IMR-90 (cell line): ENCODE measurements at regions not wholly inside any gene's neighbourhood (a gene's known extent, or its start where the extent isn't known, plus 50 kb on each side); places are given as distances from the start of the nearest gene placed in this dataset.

Experiments used
- BHLHE40 ChIP-seq: fragments of 150-350 bp; IDR thresholded peaks from 2 replicates; pipeline ENCODE4 v1.6.1; 2016; ENCODE audit warnings: mild to moderate bottlenecking, low read depth, low read length
- CEBPB ChIP-seq: IDR thresholded peaks from 2 replicates; pipeline ENCODE4 v1.6.1; 2012; ENCODE audit warnings: low read depth, low read length, improper control_type of control experiment
- CHD1 ChIP-seq: IDR thresholded peaks from 2 replicates; pipeline ENCODE4 v1.6.1; 2012; ENCODE audit warnings: low read depth, low read length, improper control_type of control experiment
- CTCF ChIP-seq: conservative IDR thresholded peaks from 2 replicates; pipeline ENCODE4 v1.5.1; 2012; ENCODE audit warnings: mild to moderate bottlenecking, low read depth, low read length, improper control_type of control experiment
- MAFK ChIP-seq: IDR thresholded peaks from 2 replicates; pipeline ENCODE4 v1.6.1; 2012; ENCODE audit warnings: low read depth, low read length, improper control_type of control experiment
- MAZ ChIP-seq: IDR thresholded peaks from 2 replicates; pipeline ENCODE4 v1.6.1; 2012; ENCODE audit warnings: low read depth, mild to moderate bottlenecking, low read length, improper control_type of control experiment, moderate library complexity, borderline replicate concordance
- NFE2L2 ChIP-seq: fragments of 150-350 bp; IDR thresholded peaks from 2 replicates; pipeline ENCODE4 v1.6.1; 2016; ENCODE audit warnings: low read depth, mild to moderate bottlenecking, low read length
- POLR2A ChIP-seq: IDR thresholded peaks from 2 replicates; pipeline ENCODE4 v1.6.1; 2012; ENCODE audit warnings: mild to moderate bottlenecking, low read depth, low read length
- RAD21 ChIP-seq: IDR thresholded peaks from 2 replicates; pipeline ENCODE4 v1.6.1; 2012; ENCODE audit warnings: low read length, improper control_type of control experiment
- RCOR1 ChIP-seq: IDR thresholded peaks from 2 replicates; pipeline ENCODE4 v1.6.1; 2012; ENCODE audit warnings: mild to moderate bottlenecking, low read length, improper control_type of control experiment; ENCODE audit not compliant: insufficient replicate concordance
- RFX5 ChIP-seq: IDR thresholded peaks from 2 replicates; pipeline ENCODE4 v1.8.0; 2012; ENCODE audit warnings: low read depth, mild to moderate bottlenecking, low read length, moderate library complexity
- SMC3 ChIP-seq: fragments of 150-350 bp; IDR thresholded peaks from 2 replicates; pipeline ENCODE4 v1.6.1; 2016; ENCODE audit warnings: low read depth, mild to moderate bottlenecking, antibody characterized with exemption, low read length, moderate library complexity
- TF ChIP-seq, protein P1 (sequence below): fragments of 150-350 bp; IDR thresholded peaks from 2 replicates; pipeline ENCODE4 v1.6.1; 2017; ENCODE audit warnings: mild to moderate bottlenecking, antibody characterized with exemption, low read length, low read depth

DNA sequence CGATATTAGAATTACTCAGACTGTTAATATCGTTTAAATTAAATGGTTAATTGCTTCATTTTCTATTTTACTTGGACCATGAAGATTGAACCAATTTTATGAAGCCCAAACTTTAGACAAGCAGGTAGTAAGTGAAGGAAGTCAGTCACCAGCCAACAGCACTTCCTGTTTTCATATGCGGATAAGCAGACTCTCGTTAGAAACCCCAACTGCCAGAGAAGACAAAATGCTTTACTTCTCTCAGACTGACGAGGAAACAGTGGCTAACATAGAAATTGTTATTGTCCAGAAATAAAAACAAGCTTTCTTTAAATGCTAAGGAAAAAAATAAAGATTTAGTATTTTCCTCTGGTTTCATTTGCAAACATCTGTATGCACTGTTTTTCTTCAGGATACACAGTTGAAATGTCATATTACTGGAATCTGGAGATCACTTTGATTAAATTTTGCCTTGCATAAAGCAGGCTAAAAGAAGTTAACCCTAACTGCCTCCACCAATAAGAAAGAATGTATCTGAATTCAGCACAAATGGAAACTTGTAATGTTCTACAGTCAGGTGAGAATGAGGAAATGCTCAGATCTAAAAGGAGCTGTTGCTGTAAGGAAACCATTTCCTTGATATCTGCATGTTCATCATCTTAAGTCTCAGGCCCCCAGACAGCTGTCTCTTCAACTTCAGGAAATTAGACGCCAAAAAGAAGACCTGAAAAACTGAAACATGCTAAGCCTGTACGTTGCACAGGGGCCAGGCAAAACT lies 129.8 kb upstream of the SAMSN1 start:
- TF ChIP-seq CTCF = no peak
- TF ChIP-seq CHD1 = no peak
- TF ChIP-seq NFE2L2 = no peak
- TF ChIP-seq RAD21 = no peak
- no peak for TF ChIP-seq MAZ
- no peak for TF ChIP-seq POLR2A
- no peak for TF ChIP-seq RFX5
- TF ChIP-seq CEBPB = no peak
- TF ChIP-seq MAFK = no peak
- no peak for TF ChIP-seq RCOR1
- no peak for TF ChIP-seq BHLHE40
- TF ChIP-seq SMC3 = no peak
- TF ChIP-seq, protein P1, sequence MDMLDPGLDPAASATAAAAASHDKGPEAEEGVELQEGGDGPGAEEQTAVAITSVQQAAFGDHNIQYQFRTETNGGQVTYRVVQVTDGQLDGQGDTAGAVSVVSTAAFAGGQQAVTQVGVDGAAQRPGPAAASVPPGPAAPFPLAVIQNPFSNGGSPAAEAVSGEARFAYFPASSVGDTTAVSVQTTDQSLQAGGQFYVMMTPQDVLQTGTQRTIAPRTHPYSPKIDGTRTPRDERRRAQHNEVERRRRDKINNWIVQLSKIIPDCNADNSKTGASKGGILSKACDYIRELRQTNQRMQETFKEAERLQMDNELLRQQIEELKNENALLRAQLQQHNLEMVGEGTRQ = no peak
